Right renal cortex interstitium (tissue), 3 donors: ENCODE measurements at regions not wholly inside any gene's neighbourhood (a gene's known extent, or its start where the extent isn't known, plus 50 kb on each side); places are given as distances from the start of the nearest gene placed in this dataset.
"Not testable (repeated sequence)": the region's sequence is repeated elsewhere in the genome, so short reads cannot be mapped to it uniquely, and the experiment has no call there.

ENCODE experiments used
- DNase-seq, 3 donors: peaks; one replicate each; pipeline ENCODE4 v3.0.0-alpha.2; 2013; ENCODE audit warnings: low read depth in 3 of 3, low spot score in 2 of 3

DNA sequence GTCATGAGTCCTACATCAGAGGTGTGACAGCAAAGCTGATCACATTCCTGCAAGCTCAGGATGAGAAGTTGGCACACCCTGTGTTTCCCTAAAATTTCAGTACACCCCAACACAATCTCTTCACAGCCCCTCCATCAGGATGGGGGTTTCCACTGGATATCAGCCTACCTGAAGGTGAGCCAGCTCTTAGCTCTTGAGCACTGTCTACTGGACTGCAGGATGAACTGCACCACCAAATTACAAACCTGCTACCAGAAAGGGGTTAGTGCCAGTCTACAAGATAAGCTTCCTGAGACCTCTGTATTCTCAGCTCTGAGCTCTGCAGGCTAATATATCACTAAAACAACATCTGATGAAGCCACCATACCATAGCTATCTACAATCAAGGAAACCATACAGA lies 1616.2 kb upstream of the SPRY2 start:
- DNase-seq, result no peak

DNA sequence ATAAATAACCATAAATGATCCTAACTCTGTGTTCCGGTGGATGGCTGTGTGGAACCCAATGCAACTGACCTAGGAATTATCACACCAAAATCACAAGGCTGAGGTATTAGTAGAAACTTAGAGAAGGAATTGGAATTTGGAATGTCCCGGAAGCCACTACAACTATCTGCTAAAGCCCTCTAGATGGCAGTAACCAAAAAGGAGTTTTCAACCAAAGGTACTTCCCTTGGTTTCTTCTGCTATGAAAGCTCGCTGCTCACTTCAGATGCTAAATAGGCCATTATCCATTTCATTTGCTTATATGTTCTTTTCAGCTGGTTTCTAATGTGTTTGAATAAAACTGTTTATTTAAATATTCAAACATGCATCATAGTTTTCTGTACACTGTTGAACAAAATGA lies 1589.1 kb upstream of the SPRY2 start:
- peak in 1 of 3 donors; percentile 2 for DNase-seq

DNA sequence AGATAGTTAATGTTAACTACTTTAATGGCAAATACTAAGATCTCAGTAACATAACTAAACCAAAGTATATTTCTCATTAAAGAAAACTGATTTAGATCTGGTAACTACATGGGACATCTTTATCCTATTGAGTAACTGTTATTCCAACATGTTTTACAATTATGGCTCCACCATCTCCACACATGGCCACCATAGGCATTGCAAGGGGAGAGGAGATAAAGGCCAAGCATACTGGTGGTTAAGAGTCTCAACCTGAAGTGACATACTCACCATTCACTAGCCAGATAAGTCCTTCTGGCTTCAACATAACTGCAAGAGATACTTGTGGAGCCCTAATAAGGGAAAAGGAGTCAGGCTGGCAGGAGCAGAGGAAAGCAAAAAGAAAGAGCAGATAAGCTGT lies 1586.4 kb upstream of the SPRY2 start:
- DNase-seq, result no peak

DNA sequence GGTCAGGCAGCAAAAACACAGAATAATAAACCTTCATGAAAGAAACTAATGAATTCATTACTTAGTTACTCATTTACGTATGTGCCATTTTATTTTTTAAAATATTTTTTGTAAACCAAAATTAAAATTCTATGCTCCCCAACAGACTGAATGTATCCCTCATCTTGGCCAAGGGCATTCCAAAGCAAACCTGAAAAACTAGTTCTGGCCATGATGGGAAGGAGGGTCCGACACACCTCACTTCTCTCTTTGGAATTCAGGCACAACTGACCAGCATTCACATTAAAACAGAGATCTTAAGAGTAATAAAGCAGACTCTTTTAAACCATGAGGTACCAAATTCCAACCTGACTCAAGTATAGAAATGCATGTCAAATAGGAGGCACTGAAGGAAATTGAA lies 1576.9 kb upstream of the SPRY2 start:
- DNase-seq, result peak in 2 of 3 donors; percentile 23 to 32

DNA sequence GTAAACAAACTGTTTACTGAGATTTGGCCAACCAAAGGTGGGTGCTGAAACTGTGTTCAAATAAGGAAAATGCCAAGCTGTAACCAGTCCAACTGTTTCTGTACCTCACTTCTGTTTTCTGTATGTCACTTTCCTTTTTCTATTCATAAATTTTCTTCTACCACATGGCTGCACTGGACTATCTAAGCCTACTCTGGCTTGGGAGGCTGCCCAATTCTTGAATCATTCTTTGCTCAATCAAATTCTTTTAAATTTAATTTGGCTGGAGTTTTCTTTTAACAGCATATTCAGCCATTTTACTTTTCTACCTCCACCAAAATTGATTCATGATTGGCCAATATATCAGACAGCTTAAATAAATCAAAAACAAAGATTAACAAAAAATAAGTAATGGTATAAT lies 1575.5 kb upstream of the SPRY2 start:
- DNase-seq, result no peak

DNA sequence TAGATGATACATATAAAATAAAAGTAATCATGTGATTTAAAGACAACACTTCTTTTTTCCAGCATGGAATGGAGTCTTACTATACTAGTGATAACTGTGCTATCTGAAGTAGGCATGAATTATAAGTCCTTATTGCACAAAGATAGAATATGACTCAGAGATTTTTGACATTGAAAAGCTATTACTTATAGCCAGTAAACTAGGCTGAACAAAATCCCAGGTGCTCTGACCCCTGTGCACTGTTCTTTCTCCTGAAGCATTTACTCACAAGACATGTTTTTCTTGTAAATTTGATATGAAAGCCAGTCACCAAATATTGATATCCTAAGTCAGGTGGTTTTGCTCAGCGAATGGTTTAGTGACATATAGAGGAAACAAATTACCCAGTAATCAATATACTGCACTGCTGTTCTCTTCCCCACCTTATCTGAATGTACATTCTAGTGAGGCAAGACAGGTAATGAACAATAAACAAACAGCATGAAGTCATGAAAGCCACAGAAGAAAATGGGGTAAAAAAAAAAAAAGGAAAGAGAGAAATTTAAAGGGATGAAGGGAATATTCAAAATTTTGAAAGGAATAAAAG lies 1567.0 kb upstream of the SPRY2 start:
- no peak for DNase-seq

DNA sequence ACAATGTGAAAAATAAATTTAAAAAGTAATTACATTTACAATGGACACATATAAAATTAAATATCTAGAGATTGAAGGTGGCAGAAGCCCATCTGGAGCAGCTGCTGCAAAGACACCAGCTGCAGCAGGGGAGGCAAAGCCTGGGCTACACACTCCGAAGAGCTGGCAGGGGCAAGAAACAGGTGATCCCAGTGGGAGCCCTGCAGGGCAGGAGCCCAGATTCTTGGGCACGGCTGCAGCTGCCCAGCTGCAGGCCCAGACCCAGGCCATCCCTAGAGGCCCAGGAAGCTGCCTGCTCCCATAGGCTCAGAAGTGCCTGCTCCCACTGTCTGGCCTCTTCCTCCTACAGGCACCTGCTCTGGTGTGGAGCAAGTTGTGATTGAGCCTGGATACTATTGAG lies 1547.9 kb upstream of the SPRY2 start:
- no peak for DNase-seq

DNA sequence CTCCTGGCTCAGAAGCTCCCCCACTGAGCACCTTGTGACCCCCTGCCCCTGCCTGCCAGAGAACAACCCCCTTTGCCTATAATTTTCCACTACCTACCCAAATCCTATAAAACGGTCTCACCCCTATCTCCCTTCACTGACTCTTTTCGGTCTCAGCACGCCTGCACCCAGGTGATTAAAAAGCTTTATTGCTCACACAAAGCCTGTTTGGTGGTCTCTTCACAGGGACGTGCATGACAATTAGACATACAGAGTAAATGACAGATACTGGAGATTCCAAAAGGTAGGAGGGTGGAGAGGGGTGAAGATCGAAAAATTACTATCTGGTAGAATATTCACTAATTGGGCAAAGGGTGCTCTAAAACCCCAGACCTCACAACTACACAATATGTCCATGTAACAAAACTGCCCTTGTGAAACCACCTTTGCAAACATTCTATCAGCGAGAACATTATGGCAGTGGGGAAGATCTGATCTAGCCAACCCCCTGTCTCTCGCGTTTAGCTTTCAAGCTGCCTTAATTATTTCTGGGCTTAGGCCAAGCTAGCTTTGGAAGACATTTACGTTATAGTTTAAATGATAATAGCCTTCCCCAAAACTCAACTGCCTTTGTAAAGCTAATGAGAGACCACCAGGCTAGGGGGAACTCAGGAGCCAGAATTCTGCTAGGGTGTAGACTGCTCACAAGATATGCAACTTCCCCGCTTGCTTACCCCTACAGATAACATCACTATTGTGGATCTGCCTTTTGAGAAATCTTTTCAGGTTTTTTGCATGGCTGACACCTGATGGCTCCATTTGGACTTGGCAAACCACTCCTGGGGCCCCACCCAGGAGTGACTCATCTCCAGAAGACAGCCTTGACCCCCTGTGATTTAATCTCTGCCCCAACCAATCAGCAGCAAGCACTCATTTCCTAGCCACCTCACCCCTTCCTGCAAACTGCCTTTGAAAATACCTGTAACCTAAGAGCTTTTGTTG lies 1534.0 kb upstream of the SPRY2 start:
- DNase-seq, result no peak

DNA sequence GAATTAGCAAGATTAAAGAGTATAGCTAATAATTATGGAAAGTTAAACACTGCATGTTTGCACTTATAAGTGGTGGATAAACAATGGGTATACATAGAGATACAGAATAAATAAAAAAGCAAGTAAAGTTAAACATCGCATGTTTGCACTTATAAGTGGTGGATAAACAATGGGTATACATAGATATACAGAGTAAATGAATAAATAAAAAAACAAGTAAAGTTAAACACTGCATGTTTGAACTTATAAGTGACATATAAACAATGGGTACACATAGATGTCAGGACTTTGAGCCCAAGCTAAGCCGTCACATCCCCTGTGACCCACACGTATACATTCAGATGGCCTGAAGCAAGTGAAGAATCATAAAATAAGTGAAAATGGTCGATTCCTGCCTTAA lies 1533.3 kb upstream of the SPRY2 start:
- DNase-seq, result no peak

DNA sequence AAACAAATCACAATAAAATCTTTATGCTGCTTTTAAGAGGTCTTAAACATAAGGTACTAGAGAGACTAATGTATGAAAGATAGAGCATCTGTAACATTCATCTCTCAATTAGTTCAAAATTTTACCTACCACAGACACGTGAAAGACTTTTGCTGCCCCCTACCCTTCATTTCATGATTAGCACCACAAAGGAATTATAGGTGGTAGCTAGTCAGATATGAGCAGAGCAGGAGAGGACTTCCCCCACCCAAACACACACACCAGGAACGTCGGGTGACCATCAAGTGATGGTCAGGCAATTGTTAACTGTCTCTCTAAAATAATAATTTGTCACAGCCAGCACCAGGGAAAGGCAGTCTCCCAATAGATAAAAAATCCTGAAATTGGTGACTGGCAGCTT lies 1531.7 kb upstream of the SPRY2 start:
- DNase-seq, result peak; percentile 3 to 4 (median 3)

DNA sequence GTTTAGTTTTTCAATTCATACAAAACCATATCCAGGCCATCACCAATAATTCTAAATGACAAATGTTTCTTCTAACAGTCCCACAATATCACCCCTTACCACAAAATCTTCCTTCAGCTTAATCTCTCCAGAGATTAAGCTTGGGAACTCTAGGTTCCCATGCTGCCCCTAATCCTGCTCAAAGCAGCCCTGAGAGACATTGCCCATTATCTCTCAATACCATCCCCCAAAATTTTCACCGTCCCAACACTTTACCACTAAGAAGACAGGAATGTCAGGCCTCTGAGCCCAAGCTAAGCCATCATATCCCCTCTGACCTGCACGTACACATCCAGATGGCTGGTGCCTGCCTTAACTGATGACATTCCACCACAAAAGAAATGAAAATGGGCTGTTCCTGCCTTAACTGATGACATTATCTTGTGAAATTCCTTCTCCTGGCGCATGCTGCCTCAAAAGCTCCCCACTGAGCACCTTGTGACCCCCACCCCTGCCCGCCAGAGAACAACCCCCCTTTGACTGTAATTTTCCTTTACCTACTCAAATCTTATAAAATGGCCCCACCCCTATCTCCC lies 1530.9 kb upstream of the SPRY2 start:
- DNase-seq, result not testable (repeated sequence)

DNA sequence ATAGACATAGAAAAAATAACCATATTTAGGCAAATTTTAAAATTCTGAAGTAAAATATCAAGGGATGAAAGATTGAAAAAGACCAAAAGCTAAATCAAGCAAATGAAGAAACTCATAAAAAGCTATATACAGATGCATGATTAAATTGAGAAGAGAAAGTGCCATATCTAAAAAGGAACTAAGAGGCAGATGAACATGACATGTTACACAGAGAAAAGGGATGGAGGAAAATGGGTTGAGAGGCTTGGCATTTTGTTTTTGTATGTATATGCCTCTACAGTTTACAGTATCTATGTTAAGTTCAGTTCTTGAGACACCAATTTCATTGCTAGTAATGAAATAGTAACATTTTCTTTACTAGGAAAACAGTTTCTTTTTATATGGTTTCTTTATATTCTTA lies 1507.4 kb upstream of the SPRY2 start:
- DNase-seq, result no peak

DNA sequence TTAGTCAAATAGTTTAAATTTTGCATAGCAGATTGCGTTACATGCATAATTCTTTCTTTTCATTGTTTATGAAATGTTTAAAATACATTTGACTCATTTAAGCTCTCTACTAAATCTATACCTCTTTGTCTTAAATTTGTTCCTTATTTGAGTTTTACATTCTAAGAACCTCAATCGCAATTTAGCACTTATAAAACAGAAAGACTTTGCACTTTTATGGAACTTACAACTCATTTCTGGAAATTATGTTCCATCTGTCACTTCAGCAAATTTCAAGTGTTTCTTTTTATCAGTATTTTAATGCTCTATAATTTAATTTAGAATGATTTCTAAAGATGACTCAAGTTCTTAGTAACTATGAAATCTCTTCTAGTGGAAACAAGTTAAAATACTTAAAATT lies 1505.8 kb upstream of the SPRY2 start:
- no peak for DNase-seq

DNA sequence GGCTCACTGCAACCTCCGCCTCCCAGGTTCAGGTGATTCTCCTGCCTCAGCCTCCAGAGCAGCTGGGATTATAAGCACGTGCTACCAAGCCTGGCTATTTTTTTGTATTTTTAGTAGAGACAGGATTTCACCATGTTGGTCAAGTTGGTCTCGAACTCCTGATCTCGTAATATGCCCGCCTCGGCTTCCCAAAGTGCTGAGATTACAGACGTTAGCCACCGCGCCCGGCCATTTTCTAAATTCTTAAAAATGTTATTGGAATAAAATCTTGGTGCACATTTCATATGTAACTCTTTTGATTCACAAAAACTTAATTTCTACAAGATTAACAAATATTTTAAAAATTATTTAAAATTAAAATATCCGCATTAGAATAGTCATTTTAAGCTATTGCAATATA lies 1480.3 kb upstream of the SPRY2 start:
- DNase-seq, result no peak

DNA sequence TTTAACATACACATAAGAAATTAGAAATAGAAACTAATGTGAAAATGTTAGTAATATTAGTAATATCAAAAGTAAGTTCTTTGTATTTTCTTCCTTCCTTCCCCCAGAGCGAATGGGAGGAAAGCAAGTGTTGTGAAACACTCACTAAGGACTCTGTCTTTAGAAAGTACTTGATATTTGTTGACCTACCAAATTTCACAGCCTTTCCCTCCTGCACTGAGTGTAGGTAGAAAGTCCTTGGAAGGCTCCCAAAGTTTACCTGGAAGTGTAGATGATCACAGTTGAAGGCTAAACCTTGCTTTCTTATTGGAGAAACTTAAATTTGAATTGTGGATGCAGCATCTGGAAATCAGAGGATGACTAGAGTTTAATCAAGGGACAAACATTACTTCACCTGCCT lies 1459.5 kb upstream of the SPRY2 start:
- DNase-seq, result no peak

DNA sequence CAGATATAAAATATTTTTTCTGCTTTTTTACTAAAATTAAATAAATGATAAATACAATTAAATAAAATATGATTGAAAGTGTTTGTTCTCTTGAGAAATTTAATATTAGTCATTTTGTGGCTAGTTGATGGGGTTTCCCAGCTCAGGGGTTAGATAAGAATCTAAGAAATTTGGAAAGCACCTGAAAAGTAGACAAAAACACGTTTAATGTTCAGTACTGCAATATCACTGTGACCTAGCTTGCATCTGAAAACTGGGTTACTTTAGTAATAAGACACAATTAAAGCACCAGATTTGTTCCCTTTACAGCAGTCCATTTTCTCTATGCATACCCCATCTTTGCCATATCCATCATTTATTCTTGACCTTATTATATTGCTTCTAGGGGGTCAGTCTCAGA lies 1454.8 kb upstream of the SPRY2 start:
- no peak for DNase-seq

DNA sequence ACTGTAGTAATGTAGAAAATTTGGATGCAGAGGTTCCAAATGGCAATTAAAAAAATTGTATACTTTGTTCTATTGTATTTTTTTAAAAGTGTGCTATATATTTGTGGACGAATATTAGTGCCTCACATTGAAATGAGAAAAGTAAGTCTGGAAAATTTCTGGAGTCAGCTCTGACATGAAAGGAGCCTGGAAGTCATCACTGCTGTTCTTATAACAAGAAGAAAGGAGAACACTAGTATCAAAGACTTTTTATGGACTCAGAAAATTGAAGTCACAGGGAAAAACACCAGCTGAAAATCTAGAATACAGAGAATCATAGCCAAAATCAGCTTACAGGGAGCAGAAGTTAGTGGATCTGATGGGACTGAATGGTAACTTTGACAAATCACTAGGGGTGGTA lies 1450.7 kb upstream of the SPRY2 start:
- no peak for DNase-seq

DNA sequence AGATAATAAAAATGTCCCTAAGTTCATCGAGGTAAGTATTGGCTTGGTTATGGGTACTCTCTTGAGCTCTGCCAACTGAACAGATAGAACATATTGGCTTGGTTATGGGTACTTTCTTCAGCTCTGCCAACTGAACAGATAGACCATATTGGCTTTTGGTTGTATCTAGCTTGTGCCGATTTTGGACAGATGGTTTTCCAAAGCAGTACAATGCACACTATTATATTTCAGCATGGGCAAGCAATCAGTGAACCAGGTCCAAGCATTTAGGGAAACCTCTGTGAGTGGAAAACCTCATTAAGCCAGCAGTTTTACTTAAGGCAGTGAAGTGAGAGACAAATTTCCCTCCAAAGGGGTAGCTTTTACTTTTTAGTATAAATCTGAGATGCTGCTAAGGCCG lies 1440.5 kb upstream of the SPRY2 start:
- no peak for DNase-seq

DNA sequence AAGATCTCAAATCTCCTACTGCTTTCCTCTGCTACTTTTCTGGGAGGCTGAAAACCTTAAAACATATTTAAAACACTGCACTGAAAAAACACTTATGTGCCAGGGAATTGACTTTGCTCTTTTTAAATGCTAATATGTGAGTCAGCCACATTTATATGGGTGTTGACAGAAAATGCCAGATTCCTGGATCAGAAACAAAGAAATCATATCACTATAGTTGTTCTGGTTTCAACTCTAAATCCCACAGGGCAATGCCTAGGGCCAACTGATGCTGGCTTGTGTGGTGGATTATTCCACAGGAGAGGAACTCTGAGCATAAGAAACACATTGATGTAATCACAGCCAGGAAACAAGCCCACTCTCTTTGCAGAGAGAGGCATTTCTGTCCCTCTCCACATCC lies 1439.0 kb upstream of the SPRY2 start:
- DNase-seq, result no peak

DNA sequence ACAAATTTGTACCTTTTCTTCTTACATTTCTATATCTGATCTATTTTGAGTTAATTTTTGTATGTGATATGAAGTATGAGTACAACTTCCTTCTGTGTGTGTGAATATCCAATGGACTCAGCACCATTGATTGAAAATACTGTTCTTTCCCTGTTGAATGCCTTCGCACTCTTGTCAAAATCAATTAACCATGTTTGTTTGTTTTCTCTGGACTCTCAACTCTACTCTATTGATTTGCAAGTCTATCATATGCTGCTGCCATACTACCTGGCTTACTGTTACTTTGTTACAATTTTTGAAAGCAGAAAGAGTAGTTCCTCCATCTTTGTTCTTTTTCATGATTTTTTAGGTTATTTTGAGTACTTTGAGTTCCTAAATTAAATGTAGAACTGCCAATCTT lies 1437.4 kb upstream of the SPRY2 start:
- no peak for DNase-seq

DNA sequence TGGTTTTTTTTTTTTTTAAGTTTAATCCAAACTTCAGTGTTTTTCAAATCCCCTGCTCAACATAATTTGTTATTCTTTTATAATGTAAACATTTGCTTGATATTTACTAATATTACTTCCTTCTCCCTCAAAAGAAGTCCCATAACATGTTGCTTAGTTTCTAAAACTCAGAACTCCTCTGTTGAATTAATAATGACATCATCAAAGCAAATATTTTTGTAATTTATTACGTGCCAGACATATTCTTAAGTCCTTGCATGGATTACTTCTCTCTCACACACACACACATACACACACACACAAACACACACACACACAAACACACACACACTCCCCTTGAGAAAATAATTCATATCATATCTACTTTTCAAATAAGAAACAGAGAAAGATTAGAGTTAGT lies 1432.3 kb upstream of the SPRY2 start:
- DNase-seq, result no peak

DNA sequence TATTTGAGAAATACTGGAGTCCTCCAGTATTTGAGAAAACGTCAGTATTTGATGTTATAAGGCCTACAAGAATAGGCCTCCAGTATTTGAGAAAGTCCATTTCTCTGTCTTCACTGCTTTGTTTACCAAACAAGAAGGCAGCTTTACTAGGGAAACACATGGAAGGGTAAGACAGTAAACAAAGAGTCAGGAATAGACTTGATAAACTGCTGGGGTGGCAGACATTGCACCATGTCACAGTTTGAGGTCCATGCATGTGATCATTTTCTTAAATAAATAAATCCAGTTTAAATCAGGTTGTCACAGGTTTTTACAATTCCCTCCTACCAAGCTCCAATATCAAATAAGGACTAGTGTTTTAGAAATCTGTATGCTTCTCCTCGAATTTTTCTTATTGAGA lies 1431.0 kb upstream of the SPRY2 start:
- no peak for DNase-seq
